GM23248 (cell line): ENCODE measurements at regions not wholly inside any gene's neighbourhood (a gene's known extent, or its start where the extent isn't known, plus 50 kb on each side); places are given as distances from the start of the nearest gene placed in this dataset.

Source experiments
- EZH2 ChIP-seq: fragments of 200-600 bp; sonication (generic); IDR thresholded peaks from 2 replicates; pipeline ENCODE4 v1.6.1; 2018; ENCODE audit warnings: antibody characterized with exemption, mild to moderate bottlenecking; ENCODE audit not compliant: insufficient read depth, poor library complexity, severe bottlenecking
- EZH2phosphoT487 ChIP-seq: fragments of 200-600 bp; sonication (generic); IDR thresholded peaks from 2 replicates; pipeline ENCODE4 v1.6.1; 2018; ENCODE audit warnings: antibody characterized with exemption, moderate library complexity, mild to moderate bottlenecking, low read depth; ENCODE audit not compliant: insufficient read depth

- no peak for TF ChIP-seq EZH2phosphoT487
- TF ChIP-seq EZH2: no peak
Measured at GRCh38 chr2:3075316-3075990, 302.2 kb downstream of the EIPR1 start.
